BE2C (cell line): ENCODE measurements at regions not wholly inside any gene's neighbourhood (a gene's known extent, or its start where the extent isn't known, plus 50 kb on each side); places are given as distances from the start of the nearest gene placed in this dataset.

ENCODE experiments used
- DNase-seq: peaks from one replicate; pipeline ENCODE4 v3.0.0-alpha.2; 2020
- H3K27me3 ChIP-seq: fragments of 250-450 bp; sonication (Bioruptor Pico); 2 replicates; pipeline ENCODE4 v1.5.1; 2020; ENCODE audit warnings: mild to moderate bottlenecking
- H3K36me3 ChIP-seq: fragments of 250-450 bp; sonication (Bioruptor Pico); 2 replicates; pipeline ENCODE4 v1.5.1; 2020; ENCODE audit warnings: mild to moderate bottlenecking
- H3K4me1 ChIP-seq: fragments of 250-450 bp; sonication (Bioruptor Pico); 2 replicates; pipeline ENCODE4 v1.5.1; 2020
- H3K4me3 ChIP-seq: 2 replicates; pipeline ENCODE4 v1.5.1; 2011; ENCODE audit warnings: low read depth, low read length
- H3K9me3 ChIP-seq: fragments of 250-450 bp; sonication (Bioruptor Pico); 2 replicates; pipeline ENCODE4 v1.5.1; 2020
- CTCF ChIP-seq: IDR thresholded peaks from 2 replicates; pipeline ENCODE4 v1.5.1; 2012; ENCODE audit warnings: mild to moderate bottlenecking, low read depth, low read length

GRCh38 chr4:100889401-100889800 is 371.6 kb upstream of the EMCN start:
- no peak for TF ChIP-seq CTCF
- H3K4me1 ChIP-seq, result no peaks in the 10 kb centered on the region
- H3K9me3 ChIP-seq, result no peaks in the 10 kb centered on the region
- no peak for DNase-seq
- H3K4me3 ChIP-seq, result no peak overlapping the region
- no peaks in the 10 kb centered on the region for H3K27me3 ChIP-seq
- H3K36me3 ChIP-seq, result no peaks in the 10 kb centered on the region

GRCh38 chr4:100882661-100883060 is 364.8 kb upstream of the EMCN start:
- no peaks in the 10 kb centered on the region for H3K27me3 ChIP-seq
- no peaks in the 10 kb centered on the region for H3K9me3 ChIP-seq
- no peaks in the 10 kb centered on the region for H3K36me3 ChIP-seq
- TF ChIP-seq CTCF, result no peak
- no peak overlapping the region for H3K4me3 ChIP-seq
- no peak for DNase-seq
- no peaks in the 10 kb centered on the region for H3K4me1 ChIP-seq

- no peaks in the 10 kb centered on the region for H3K9me3 ChIP-seq
- H3K4me1 ChIP-seq, result no peaks in the 10 kb centered on the region
These were observed 363.5 kb upstream of the EMCN start for GRCh38 chr4:100881283-100881682.

GRCh38 chr4:100880011-100880410 is 362.2 kb upstream of the EMCN start:
- Histone ChIP-seq H3K27me3 (no peaks in the 10 kb centered on the region), H3K9me3 (no peaks in the 10 kb centered on the region), H3K36me3 (no peaks in the 10 kb centered on the region), H3K4me3 (no peak overlapping the region), H3K4me1 (no peaks in the 10 kb centered on the region)
- no peak for TF ChIP-seq CTCF
- DNase-seq, result no peak

More at GRCh38 chr4:100881283-100881682, 363.5 kb upstream of the EMCN start:
- no peak for TF ChIP-seq CTCF
- no peak for DNase-seq
- Histone ChIP-seq H3K36me3 (no peaks in the 10 kb centered on the region), H3K4me3 (no peak overlapping the region), H3K27me3 (no peaks in the 10 kb centered on the region)

GRCh38 chr4:100879471-100879870 is 361.6 kb upstream of the EMCN start:
- Histone ChIP-seq H3K27me3 (no peaks in the 10 kb centered on the region), H3K4me3 (no peak overlapping the region), H3K36me3 (no peaks in the 10 kb centered on the region), H3K9me3 (no peaks in the 10 kb centered on the region), H3K4me1 (no peaks in the 10 kb centered on the region)
- TF ChIP-seq CTCF, result no peak
- DNase-seq, result no peak

GRCh38 chr4:100876546-100876945 is 358.7 kb upstream of the EMCN start:
- TF ChIP-seq CTCF, result no peak
- no peak overlapping the region for H3K4me3 ChIP-seq
- H3K9me3 ChIP-seq, result no peaks in the 10 kb centered on the region
- no peaks in the 10 kb centered on the region for H3K27me3 ChIP-seq
- no peaks in the 10 kb centered on the region for H3K36me3 ChIP-seq
- DNase-seq, result no peak
- no peaks in the 10 kb centered on the region for H3K4me1 ChIP-seq
